Astrocyte (in vitro differentiated cells and primary cell): ENCODE measurements at regions not wholly inside any gene's neighbourhood (a gene's known extent, or its start where the extent isn't known, plus 50 kb on each side); places are given as distances from the start of the nearest gene placed in this dataset.

Experiments
- DNase-seq: peaks from one replicate; pipeline ENCODE4 v3.0.0-alpha.2; 2010; ENCODE audit warnings: low read depth
- FAIRE-seq: peaks from 2 replicates; lab custom pipeline; 2011; peaks lifted over from hg19 to GRCh38; lab: Jason Lieb, UNC
- H2AFZ ChIP-seq: 2 replicates; pipeline ENCODE4 v1.6.0; 2012; ENCODE audit warnings: low read depth, low read length, inconsistent platforms
- H3K27ac ChIP-seq: 2 replicates; pipeline ENCODE4 v1.5.1; 2011; ENCODE audit warnings: low read depth, low read length, inconsistent platforms
- H3K27me3 ChIP-seq: 2 replicates; pipeline ENCODE4 v1.6.0; 2011; ENCODE audit warnings: low read length, inconsistent platforms; ENCODE audit not compliant: insufficient read depth
- H3K36me3 ChIP-seq: 2 replicates; pipeline ENCODE4 v1.5.1; 2011; ENCODE audit warnings: low read length, inconsistent platforms; ENCODE audit not compliant: insufficient read depth
- H3K4me1 ChIP-seq: 2 replicates; pipeline ENCODE4 v1.5.1; 2011; ENCODE audit warnings: low read length, inconsistent platforms; ENCODE audit not compliant: insufficient read depth
- H3K4me2 ChIP-seq: 2 replicates; pipeline ENCODE4 v1.6.0; 2012; ENCODE audit warnings: low read length, inconsistent platforms
- H3K4me3 ChIP-seq: 2 replicates; pipeline ENCODE4 v1.5.1; 2011; ENCODE audit warnings: low read depth, mild to moderate bottlenecking, low read length, inconsistent platforms; ENCODE audit not compliant: insufficient read depth
- H3K79me2 ChIP-seq: 2 replicates; pipeline ENCODE4 v1.6.0; 2012; ENCODE audit warnings: mild to moderate bottlenecking, low read length, inconsistent platforms; ENCODE audit not compliant: insufficient read depth
- H3K9ac ChIP-seq: 2 replicates; pipeline ENCODE4 v1.6.0; 2012; ENCODE audit warnings: mild to moderate bottlenecking, low read length, inconsistent platforms
- H3K9me3 ChIP-seq: 2 replicates; pipeline ENCODE4 v1.5.1; 2012; ENCODE audit warnings: low read depth, mild to moderate bottlenecking, low read length, inconsistent platforms; ENCODE audit not compliant: insufficient read depth
- H4K20me1 ChIP-seq: 2 replicates; pipeline ENCODE4 v1.6.0; 2012; ENCODE audit warnings: low read length, inconsistent platforms; ENCODE audit not compliant: insufficient read depth
- H3K27ac Mint-ChIP-seq: one replicate; pipeline ENCODE4 v1.8.0; 2021; ENCODE audit warnings: mild to moderate bottlenecking, mixed read lengths; ENCODE audit not compliant: unreplicated experiment
- H3K27me3 Mint-ChIP-seq: one replicate; pipeline ENCODE4 v1.8.0; 2021; ENCODE audit warnings: low read depth, mixed read lengths; ENCODE audit not compliant: unreplicated experiment
- H3K36me3 Mint-ChIP-seq: one replicate; pipeline ENCODE4 v1.8.0; 2021; ENCODE audit warnings: low read depth, mixed read lengths; ENCODE audit not compliant: unreplicated experiment
- H3K4me1 Mint-ChIP-seq: one replicate; pipeline ENCODE4 v1.8.0; 2021; ENCODE audit warnings: low read depth, mixed read lengths; ENCODE audit not compliant: unreplicated experiment
- H3K4me3 Mint-ChIP-seq: one replicate; pipeline ENCODE4 v1.8.0; 2021; ENCODE audit warnings: mild to moderate bottlenecking, moderate library complexity, mixed read lengths; ENCODE audit not compliant: unreplicated experiment
- H3K9me3 Mint-ChIP-seq: one replicate; pipeline ENCODE4 v1.8.0; 2021; ENCODE audit warnings: mild to moderate bottlenecking, mixed read lengths; ENCODE audit not compliant: unreplicated experiment
- EZH2 ChIP-seq: IDR thresholded peaks from 2 replicates; pipeline ENCODE4 v1.6.1; 2012; ENCODE audit warnings: mild to moderate bottlenecking, low read length, inconsistent platforms; ENCODE audit not compliant: insufficient read depth
- TF ChIP-seq, protein P1 (sequence below): IDR thresholded peaks from 2 replicates; pipeline ENCODE4 v1.5.1; 2011; ENCODE audit warnings: low read depth, mild to moderate bottlenecking, inconsistent platforms, low read length, moderate library complexity; ENCODE audit not compliant: insufficient read depth

DNA sequence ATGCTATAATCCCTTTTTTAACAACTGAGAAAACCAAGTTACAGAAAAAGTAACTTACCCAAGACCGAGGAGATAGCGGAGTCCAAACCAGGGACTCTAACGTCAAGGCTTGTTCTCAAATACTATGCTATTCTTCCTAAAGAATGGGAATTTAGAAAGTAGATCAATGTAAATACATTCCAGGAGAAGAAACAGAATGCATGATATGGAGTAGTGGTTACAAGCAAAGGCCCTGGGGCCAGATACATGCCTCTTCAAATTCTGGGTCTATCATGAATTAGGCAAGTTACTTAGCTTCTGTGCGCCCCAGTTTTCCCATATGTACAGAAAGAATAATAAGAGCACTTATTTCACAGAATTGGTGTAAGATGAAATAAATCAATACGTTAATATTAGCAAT lies 102.0 kb upstream of the CHMP2B start:
- Histone ChIP-seq H3K79me2 (no peaks in the 10 kb centered on the region), H3K4me3 (no peak overlapping the region), H3K9ac (no peak overlapping the region), H3K9me3 (no peaks in the 10 kb centered on the region), H3K4me2 (no peak overlapping the region), H3K27me3 (no peaks in the 10 kb centered on the region), H2AFZ (no peak overlapping the region), H4K20me1 (no peaks in the 10 kb centered on the region), H3K27ac (no peak overlapping the region), H3K4me1 (no peaks in the 10 kb centered on the region), H3K36me3 (no peaks in the 10 kb centered on the region)
- DNase-seq (no peak), FAIRE-seq (no peak)
- H3K36me3 Mint-ChIP-seq, result no peaks in the 10 kb centered on the region
- no peak overlapping the region for H3K4me3 Mint-ChIP-seq
- no peak overlapping the region for H3K27ac Mint-ChIP-seq
- no peak for TF ChIP-seq EZH2
- TF ChIP-seq, protein P1, sequence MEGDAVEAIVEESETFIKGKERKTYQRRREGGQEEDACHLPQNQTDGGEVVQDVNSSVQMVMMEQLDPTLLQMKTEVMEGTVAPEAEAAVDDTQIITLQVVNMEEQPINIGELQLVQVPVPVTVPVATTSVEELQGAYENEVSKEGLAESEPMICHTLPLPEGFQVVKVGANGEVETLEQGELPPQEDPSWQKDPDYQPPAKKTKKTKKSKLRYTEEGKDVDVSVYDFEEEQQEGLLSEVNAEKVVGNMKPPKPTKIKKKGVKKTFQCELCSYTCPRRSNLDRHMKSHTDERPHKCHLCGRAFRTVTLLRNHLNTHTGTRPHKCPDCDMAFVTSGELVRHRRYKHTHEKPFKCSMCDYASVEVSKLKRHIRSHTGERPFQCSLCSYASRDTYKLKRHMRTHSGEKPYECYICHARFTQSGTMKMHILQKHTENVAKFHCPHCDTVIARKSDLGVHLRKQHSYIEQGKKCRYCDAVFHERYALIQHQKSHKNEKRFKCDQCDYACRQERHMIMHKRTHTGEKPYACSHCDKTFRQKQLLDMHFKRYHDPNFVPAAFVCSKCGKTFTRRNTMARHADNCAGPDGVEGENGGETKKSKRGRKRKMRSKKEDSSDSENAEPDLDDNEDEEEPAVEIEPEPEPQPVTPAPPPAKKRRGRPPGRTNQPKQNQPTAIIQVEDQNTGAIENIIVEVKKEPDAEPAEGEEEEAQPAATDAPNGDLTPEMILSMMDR, result no peak
- H3K4me1 Mint-ChIP-seq, result no peaks in the 10 kb centered on the region
- H3K27me3 Mint-ChIP-seq, result no peaks in the 10 kb centered on the region
- no peaks in the 10 kb centered on the region for H3K9me3 Mint-ChIP-seq

DNA sequence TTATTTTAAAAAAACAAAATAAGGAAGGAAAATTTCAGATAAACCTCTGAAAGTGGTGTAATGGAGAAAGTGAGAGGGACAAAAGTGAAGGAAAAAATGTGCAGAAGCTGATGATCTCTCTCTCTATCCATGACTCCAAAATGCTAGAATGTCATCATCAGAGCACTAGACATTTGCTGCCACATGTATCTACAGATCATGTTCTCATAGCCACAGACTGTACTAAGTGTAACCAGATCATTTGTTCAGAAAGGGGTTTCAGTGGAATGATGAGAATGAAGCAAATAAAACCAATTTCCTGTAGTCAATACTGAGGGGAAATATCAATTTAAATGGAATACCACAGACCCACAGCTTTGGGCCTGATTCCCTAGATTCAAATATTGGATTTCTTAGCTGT lies 104.3 kb upstream of the CHMP2B start:
- Histone ChIP-seq H3K79me2 (no peaks in the 10 kb centered on the region), H3K9me3 (no peaks in the 10 kb centered on the region), H3K4me2 (no peak overlapping the region), H4K20me1 (no peaks in the 10 kb centered on the region), H3K4me1 (no peaks in the 10 kb centered on the region), H3K27ac (no peak overlapping the region), H3K27me3 (no peaks in the 10 kb centered on the region), H3K36me3 (no peaks in the 10 kb centered on the region), H3K9ac (no peak overlapping the region), H3K4me3 (no peak overlapping the region), H2AFZ (no peak overlapping the region)
- Mint-ChIP-seq H3K36me3 (no peaks in the 10 kb centered on the region), H3K27ac (no peak overlapping the region), H3K9me3 (no peaks in the 10 kb centered on the region), H3K4me1 (no peaks in the 10 kb centered on the region), H3K27me3 (no peaks in the 10 kb centered on the region), H3K4me3 (no peak overlapping the region)
- no peak for TF ChIP-seq EZH2
- TF ChIP-seq, protein P1, result no peak
- FAIRE-seq (no peak), DNase-seq (no peak)

DNA sequence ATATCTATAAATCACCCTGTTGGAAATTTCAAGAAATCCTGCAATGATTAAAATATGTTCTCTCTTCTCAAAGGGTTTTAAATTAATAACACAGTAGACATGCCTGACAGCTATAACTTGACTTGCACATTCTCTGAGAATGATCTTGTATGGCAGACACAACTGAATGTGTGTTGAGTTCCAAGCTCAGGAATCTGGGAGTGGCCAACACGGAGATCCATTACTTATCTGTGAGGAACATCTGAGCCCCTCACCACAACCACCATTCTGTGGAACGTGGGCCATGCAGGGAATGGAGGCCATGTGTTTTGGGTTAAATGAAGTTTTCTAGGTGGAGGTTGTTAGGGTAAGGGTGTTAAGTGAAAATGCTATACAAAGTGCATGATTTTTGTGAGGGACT lies 105.3 kb upstream of the CHMP2B start:
- Mint-ChIP-seq H3K4me1 (no peaks in the 10 kb centered on the region), H3K4me3 (no peak overlapping the region), H3K36me3 (no peaks in the 10 kb centered on the region), H3K27me3 (no peaks in the 10 kb centered on the region), H3K27ac (no peak overlapping the region), H3K9me3 (no peaks in the 10 kb centered on the region)
- H3K79me2 ChIP-seq, result no peaks in the 10 kb centered on the region
- no peak overlapping the region for H3K4me2 ChIP-seq
- H3K27me3 ChIP-seq, result no peaks in the 10 kb centered on the region
- H3K4me1 ChIP-seq, result no peaks in the 10 kb centered on the region
- H3K27ac ChIP-seq, result no peak overlapping the region
- FAIRE-seq (no peak), DNase-seq (no peak)
- TF ChIP-seq, protein P1, result no peak
- TF ChIP-seq EZH2, result no peak
- no peak overlapping the region for H3K4me3 ChIP-seq
- no peak overlapping the region for H2AFZ ChIP-seq
- no peaks in the 10 kb centered on the region for H3K9me3 ChIP-seq
- H3K36me3 ChIP-seq, result no peaks in the 10 kb centered on the region
- H4K20me1 ChIP-seq, result no peaks in the 10 kb centered on the region
- H3K9ac ChIP-seq, result no peak overlapping the region
